Neural progenitor cell (in vitro differentiated cells): ENCODE measurements at regions not wholly inside any gene's neighbourhood (a gene's known extent, or its start where the extent isn't known, plus 50 kb on each side); places are given as distances from the start of the nearest gene placed in this dataset.
A peak's percentile ranks its signal among the peaks of the same experiment; 100 is the strongest.

Experiments
- DNase-seq: peaks from one replicate; pipeline ENCODE4 v3.0.0-alpha.2; 2016; ENCODE audit warnings: low spot score
- H2AFZ ChIP-seq: fragments of 200-600 bp; sonication (generic); replicated peaks from 2 replicates; pipeline ENCODE4 v1.6.1; 2016; ENCODE audit warnings: antibody characterized with exemption
- H3F3A ChIP-seq: fragments of 200-600 bp; sonication (generic); 2 replicates; pipeline ENCODE4 v1.6.1; 2016; ENCODE audit warnings: antibody characterized with exemption, low read depth
- H3K27ac ChIP-seq: fragments of 200-600 bp; sonication (generic); 2 replicates; pipeline ENCODE4 v1.5.1; 2016; ENCODE audit warnings: mild to moderate bottlenecking
- H3K27me3 ChIP-seq: fragments of 200-600 bp; sonication (generic); 2 replicates; pipeline ENCODE4 v1.6.1; 2016; ENCODE audit warnings: mild to moderate bottlenecking, moderate library complexity
- H3K36me3 ChIP-seq: fragments of 200-600 bp; sonication (generic); 2 replicates; pipeline ENCODE4 v1.5.1; 2016
- H3K4me1 ChIP-seq: fragments of 200-600 bp; sonication (generic); 2 replicates; pipeline ENCODE4 v1.6.1; 2016; ENCODE audit warnings: mixed run types
- H3K4me2 ChIP-seq: fragments of 200-600 bp; sonication (generic); 2 replicates; pipeline ENCODE4 v1.6.1; 2016
- H3K4me3 ChIP-seq: fragments of 200-600 bp; sonication (generic); 2 replicates; pipeline ENCODE4 v1.5.1; 2016
- H3K79me2 ChIP-seq: fragments of 200-600 bp; sonication (generic); 2 replicates; pipeline ENCODE4 v1.6.1; 2016; ENCODE audit warnings: low read depth
- H3K9ac ChIP-seq: fragments of 200-600 bp; sonication (generic); 2 replicates; pipeline ENCODE4 v1.6.1; 2016
- H3K9me3 ChIP-seq: fragments of 200-600 bp; sonication (generic); 2 replicates; pipeline ENCODE4 v1.5.1; 2016; ENCODE audit warnings: low read depth
- H4K20me1 ChIP-seq: fragments of 200-600 bp; sonication (generic); 2 replicates; pipeline ENCODE4 v1.6.1; 2016; ENCODE audit warnings: low read depth
- H3K27ac Mint-ChIP-seq: 3 replicates; pipeline ENCODE4 v1.8.0; 2021; ENCODE audit warnings: mixed read lengths
- H3K27me3 Mint-ChIP-seq: 2 replicates; pipeline ENCODE4 v1.8.0; 2022; ENCODE audit warnings: low read depth, mild to moderate bottlenecking, inconsistent platforms, moderate library complexity, mixed read lengths; ENCODE audit not compliant: insufficient read depth
- H3K36me3 Mint-ChIP-seq: 3 replicates; pipeline ENCODE4 v1.8.0; 2021; ENCODE audit warnings: mixed read lengths
- H3K4me1 Mint-ChIP-seq: 3 replicates; pipeline ENCODE4 v1.8.0; 2021; ENCODE audit warnings: mixed read lengths
- H3K4me3 Mint-ChIP-seq: 3 replicates; pipeline ENCODE4 v1.8.0; 2021; ENCODE audit warnings: mild to moderate bottlenecking, moderate library complexity, mixed read lengths
- H3K9me3 Mint-ChIP-seq: 3 replicates; pipeline ENCODE4 v1.8.0; 2020; ENCODE audit warnings: mixed read lengths
- CTCF ChIP-seq: fragments of 200-600 bp; sonication (generic); IDR thresholded peaks from 2 replicates; pipeline ENCODE4 v1.5.1; 2017; ENCODE audit warnings: antibody characterized with exemption, mild to moderate bottlenecking
- EZH2 ChIP-seq: fragments of 200-600 bp; sonication (generic); IDR thresholded peaks from 2 replicates; pipeline ENCODE4 v1.6.1; 2017; ENCODE audit warnings: antibody characterized with exemption, mild to moderate bottlenecking, moderate library complexity
- EZH2phosphoT487 ChIP-seq: fragments of 200-600 bp; sonication (generic); IDR thresholded peaks from 2 replicates; pipeline ENCODE4 v1.6.1; 2017; ENCODE audit warnings: antibody characterized with exemption

GRCh38 chr1:95584315-95584714 is 350.3 kb downstream of the RWDD3 start:
- H3K4me3 ChIP-seq = no peak overlapping the region
- Mint-ChIP-seq H3K27me3 (no peaks in the 10 kb centered on the region), H3K4me1 (peaks cover 12% of the 10 kb centered on the region), H3K9me3 (peaks cover 7% of the 10 kb centered on the region), H3K36me3 (no peaks in the 10 kb centered on the region), H3K4me3 (no peak overlapping the region), H3K27ac (no peak overlapping the region)
- peaks cover 33% of the 10 kb centered on the region for H3F3A ChIP-seq
- TF ChIP-seq CTCF (no peak), EZH2phosphoT487 (no peak), EZH2 (no peak)
- DNase-seq = no peak
- H3K4me1 ChIP-seq = peaks cover 40% of the 10 kb centered on the region
- H3K36me3 ChIP-seq = no peaks in the 10 kb centered on the region
- no peaks in the 10 kb centered on the region for H3K27me3 ChIP-seq
- H3K4me2 ChIP-seq = peak overlapping the region; percentile 73
- no peaks in the 10 kb centered on the region for H3K9me3 ChIP-seq
- no peaks in the 10 kb centered on the region for H3K79me2 ChIP-seq
- H3K27ac ChIP-seq = no peak overlapping the region
- no peak overlapping the region for H2AFZ ChIP-seq
- H3K9ac ChIP-seq = no peak overlapping the region
- no peaks in the 10 kb centered on the region for H4K20me1 ChIP-seq

GRCh38 chr1:95604771-95605170 is 370.8 kb downstream of the RWDD3 start:
- TF ChIP-seq EZH2 (no peak), EZH2phosphoT487 (no peak), CTCF (no peak)
- Histone ChIP-seq H3K4me3 (no peak overlapping the region), H3K9me3 (no peaks in the 10 kb centered on the region), H3K27me3 (no peaks in the 10 kb centered on the region), H3K9ac (no peak overlapping the region), H3K36me3 (no peaks in the 10 kb centered on the region), H3K79me2 (no peaks in the 10 kb centered on the region), H3K27ac (no peak overlapping the region), H3K4me2 (no peak overlapping the region), H3F3A (no peaks in the 10 kb centered on the region), H3K4me1 (peaks cover 8% of the 10 kb centered on the region), H4K20me1 (no peaks in the 10 kb centered on the region), H2AFZ (peak overlapping the region; percentile 89)
- Mint-ChIP-seq H3K9me3 (no peaks in the 10 kb centered on the region), H3K36me3 (no peaks in the 10 kb centered on the region), H3K27ac (no peak overlapping the region), H3K27me3 (no peaks in the 10 kb centered on the region), H3K4me1 (no peaks in the 10 kb centered on the region), H3K4me3 (no peak overlapping the region)
- no peak for DNase-seq

- no peak overlapping the region for H3K4me3 Mint-ChIP-seq
- no peaks in the 10 kb centered on the region for H4K20me1 ChIP-seq
- no peaks in the 10 kb centered on the region for H3K9me3 ChIP-seq
- H3K27ac ChIP-seq = no peak overlapping the region
- H3K36me3 ChIP-seq = no peaks in the 10 kb centered on the region
- H3F3A ChIP-seq = no peaks in the 10 kb centered on the region
- H3K4me1 ChIP-seq = no peaks in the 10 kb centered on the region
- no peak overlapping the region for H2AFZ ChIP-seq
- H3K27me3 Mint-ChIP-seq = no peaks in the 10 kb centered on the region
- no peak for DNase-seq
- no peak overlapping the region for H3K27ac Mint-ChIP-seq
- H3K9me3 Mint-ChIP-seq = no peaks in the 10 kb centered on the region
- H3K9ac ChIP-seq = no peak overlapping the region
- H3K79me2 ChIP-seq = no peaks in the 10 kb centered on the region
- H3K36me3 Mint-ChIP-seq = no peaks in the 10 kb centered on the region
- H3K4me3 ChIP-seq = no peak overlapping the region
- H3K27me3 ChIP-seq = no peaks in the 10 kb centered on the region
- H3K4me1 Mint-ChIP-seq = no peaks in the 10 kb centered on the region
- no peak for TF ChIP-seq EZH2
- no peak for TF ChIP-seq CTCF
- no peak for TF ChIP-seq EZH2phosphoT487
- no peak overlapping the region for H3K4me2 ChIP-seq
These were observed 380.2 kb downstream of the RWDD3 start for GRCh38 chr1:95614197-95614596.

- no peak overlapping the region for H3K27ac Mint-ChIP-seq
- no peaks in the 10 kb centered on the region for H3K36me3 ChIP-seq
- no peaks in the 10 kb centered on the region for H3K27me3 ChIP-seq
- no peaks in the 10 kb centered on the region for H3K4me1 Mint-ChIP-seq
- H3K9me3 ChIP-seq = no peaks in the 10 kb centered on the region
- TF ChIP-seq CTCF = no peak
- no peak for TF ChIP-seq EZH2
- no peak for TF ChIP-seq EZH2phosphoT487
- H3F3A ChIP-seq = no peaks in the 10 kb centered on the region
- H3K4me2 ChIP-seq = no peak overlapping the region
- no peak overlapping the region for H3K4me3 Mint-ChIP-seq
- H2AFZ ChIP-seq = no peak overlapping the region
- H3K4me1 ChIP-seq = no peaks in the 10 kb centered on the region
- no peak overlapping the region for H3K4me3 ChIP-seq
- H3K36me3 Mint-ChIP-seq = no peaks in the 10 kb centered on the region
- no peaks in the 10 kb centered on the region for H3K27me3 Mint-ChIP-seq
- no peaks in the 10 kb centered on the region for H4K20me1 ChIP-seq
- no peak for DNase-seq
- H3K79me2 ChIP-seq = no peaks in the 10 kb centered on the region
- H3K27ac ChIP-seq = no peak overlapping the region
- H3K9me3 Mint-ChIP-seq = no peaks in the 10 kb centered on the region
- H3K9ac ChIP-seq = no peak overlapping the region
These were observed 381.4 kb downstream of the RWDD3 start for GRCh38 chr1:95615421-95615820.
